Activated naive CD8-positive, alpha-beta T cell treated with anti-CD3 and anti-CD28 coated beads, Interleukin-2, amount 50 U/mL, for 24 hours (primary cell): ENCODE measurements at regions not wholly inside any gene's neighbourhood (a gene's known extent, or its start where the extent isn't known, plus 50 kb on each side); places are given as distances from the start of the nearest gene placed in this dataset.

Source experiments
- ATAC-seq: fragments of 150-1000 bp; cut with Tn5 transposase; one replicate; pipeline ENCODE4 v1.10.0; 2021
- DNase-seq: peaks from one replicate; pipeline ENCODE4 v3.0.0; 2021
- H3K27ac Mint-ChIP-seq: one replicate; pipeline ENCODE4 v1.8.0; 2021; ENCODE audit warnings: mild to moderate bottlenecking, mixed read lengths
- H3K27me3 Mint-ChIP-seq: one replicate; pipeline ENCODE4 v1.8.0; 2021; ENCODE audit warnings: mixed read lengths
- H3K36me3 Mint-ChIP-seq: one replicate; pipeline ENCODE4 v1.8.0; 2021; ENCODE audit warnings: low read depth, mixed read lengths
- H3K4me1 Mint-ChIP-seq: one replicate; pipeline ENCODE4 v1.8.0; 2021; ENCODE audit warnings: mixed read lengths
- H3K4me3 Mint-ChIP-seq: one replicate; pipeline ENCODE4 v1.8.0; 2021; ENCODE audit warnings: mild to moderate bottlenecking, moderate library complexity, mixed read lengths
- H3K9me3 Mint-ChIP-seq: one replicate; pipeline ENCODE4 v1.8.0; 2021; ENCODE audit warnings: mixed read lengths

DNA sequence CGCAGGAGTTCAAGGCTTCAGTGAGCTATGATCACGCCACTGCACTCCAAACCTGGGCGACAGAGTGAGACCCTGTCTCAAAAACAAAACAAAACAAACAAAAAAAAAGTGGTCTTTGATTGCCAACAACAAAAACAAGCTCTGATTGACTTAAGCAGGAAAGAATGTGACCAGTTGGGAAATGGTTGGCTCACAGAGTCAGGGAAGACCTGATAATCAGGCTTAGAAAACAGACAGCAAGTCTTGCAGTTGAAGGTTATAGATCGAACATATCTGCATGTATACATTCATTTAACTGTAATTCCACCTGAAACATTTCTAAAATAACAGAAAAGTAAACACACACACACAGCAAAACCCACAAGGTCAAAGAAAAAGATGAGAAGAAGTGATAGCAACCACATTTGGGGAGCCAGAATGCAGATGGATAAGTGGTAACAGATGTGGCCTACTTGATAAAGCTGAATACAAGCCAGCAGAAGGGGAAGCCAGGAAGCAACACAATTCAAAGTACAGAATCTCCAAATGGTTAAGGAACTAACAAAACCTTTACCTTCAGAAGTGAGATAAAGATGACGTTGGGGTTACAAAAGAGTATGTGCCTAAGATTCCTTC is 699.9 kb upstream of the ZNF385D start:
- no peaks in the 10 kb centered on the region for H3K4me1 Mint-ChIP-seq
- peaks cover 4% of the 10 kb centered on the region for H3K9me3 Mint-ChIP-seq
- ATAC-seq (no peak), DNase-seq (no peak)
- no peaks in the 10 kb centered on the region for H3K27me3 Mint-ChIP-seq
- H3K36me3 Mint-ChIP-seq = no peaks in the 10 kb centered on the region
- no peak overlapping the region for H3K27ac Mint-ChIP-seq
- H3K4me3 Mint-ChIP-seq = no peak overlapping the region

DNA sequence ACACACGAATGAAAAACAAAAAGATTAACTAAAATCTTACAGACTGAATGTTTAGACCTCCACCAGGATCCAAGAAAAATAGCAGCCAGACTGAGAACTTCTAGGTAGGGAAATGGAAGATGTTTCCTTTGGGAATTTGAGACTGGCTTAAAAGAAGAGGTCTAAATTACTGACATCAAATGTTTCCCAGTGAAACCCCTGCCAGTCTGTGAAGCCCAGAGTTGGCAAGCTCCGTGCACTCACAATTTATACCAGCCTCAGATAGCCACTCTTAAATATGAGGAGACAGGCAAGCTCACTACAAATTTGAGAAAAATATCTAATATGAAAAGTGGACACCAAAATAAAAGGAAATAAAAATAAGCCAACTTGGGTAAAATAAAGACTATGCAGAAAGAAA is 700.5 kb upstream of the ZNF385D start:
- no peak overlapping the region for H3K27ac Mint-ChIP-seq
- H3K4me3 Mint-ChIP-seq = no peak overlapping the region
- no peaks in the 10 kb centered on the region for H3K9me3 Mint-ChIP-seq
- no peaks in the 10 kb centered on the region for H3K36me3 Mint-ChIP-seq
- ATAC-seq = no peak
- DNase-seq = no peak
- H3K27me3 Mint-ChIP-seq = no peaks in the 10 kb centered on the region
- H3K4me1 Mint-ChIP-seq = no peaks in the 10 kb centered on the region

DNA sequence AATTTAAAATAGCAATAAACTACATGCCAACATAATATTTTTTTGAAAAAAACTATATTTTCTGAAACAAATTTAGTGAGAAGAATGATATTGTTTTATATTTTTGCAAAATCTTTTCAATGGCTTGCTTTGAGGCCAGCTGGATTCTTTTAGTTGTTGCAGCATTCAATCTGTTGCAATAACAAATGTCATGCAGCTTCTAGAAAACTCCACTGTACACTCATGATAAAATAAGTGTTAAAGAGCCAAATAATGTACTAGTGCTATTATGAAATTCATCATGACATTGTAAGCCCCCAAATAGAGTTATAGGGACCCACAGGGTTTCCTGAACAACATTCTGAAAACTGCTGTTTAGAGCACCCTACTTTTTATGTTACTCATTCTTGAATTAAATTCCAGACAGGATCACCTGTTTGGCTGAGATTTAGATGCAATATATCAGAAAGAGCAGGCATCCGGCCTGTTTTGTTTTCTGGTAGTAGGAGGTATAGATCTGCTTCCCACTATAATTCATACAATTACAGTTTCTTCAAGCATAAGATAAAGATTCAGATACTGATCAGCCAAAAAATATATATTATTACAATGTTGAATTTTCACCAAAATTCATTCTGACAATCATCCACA is 703.0 kb upstream of the ZNF385D start:
- DNase-seq = no peak
- Mint-ChIP-seq H3K9me3 (no peaks in the 10 kb centered on the region), H3K4me3 (no peak overlapping the region), H3K27ac (no peak overlapping the region), H3K27me3 (no peaks in the 10 kb centered on the region), H3K36me3 (no peaks in the 10 kb centered on the region), H3K4me1 (no peaks in the 10 kb centered on the region)
- no peak for ATAC-seq

DNA sequence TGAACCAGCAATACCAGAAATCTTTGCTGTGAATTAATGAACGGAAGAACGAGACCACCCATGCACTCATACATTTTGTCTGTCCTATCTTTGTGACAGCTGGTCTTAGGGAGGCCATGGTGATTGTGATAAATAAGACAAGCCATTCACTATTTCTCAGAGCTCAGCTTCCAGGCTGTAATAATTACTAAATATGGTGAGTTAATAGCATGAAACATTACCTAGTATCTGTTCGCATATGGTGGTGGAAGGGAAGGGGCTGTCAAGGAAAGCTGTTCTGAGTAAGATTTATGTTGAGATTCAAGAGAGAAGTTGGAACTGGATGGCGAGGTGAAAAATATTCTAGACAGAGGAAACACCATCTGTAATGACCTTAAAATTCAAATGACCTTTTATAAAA is 719.0 kb upstream of the ZNF385D start:
- no peaks in the 10 kb centered on the region for H3K27me3 Mint-ChIP-seq
- ATAC-seq (no peak), DNase-seq (no peak)
- H3K4me1 Mint-ChIP-seq = no peaks in the 10 kb centered on the region
- H3K9me3 Mint-ChIP-seq = no peaks in the 10 kb centered on the region
- H3K4me3 Mint-ChIP-seq = no peak overlapping the region
- no peaks in the 10 kb centered on the region for H3K36me3 Mint-ChIP-seq
- no peak overlapping the region for H3K27ac Mint-ChIP-seq

DNA sequence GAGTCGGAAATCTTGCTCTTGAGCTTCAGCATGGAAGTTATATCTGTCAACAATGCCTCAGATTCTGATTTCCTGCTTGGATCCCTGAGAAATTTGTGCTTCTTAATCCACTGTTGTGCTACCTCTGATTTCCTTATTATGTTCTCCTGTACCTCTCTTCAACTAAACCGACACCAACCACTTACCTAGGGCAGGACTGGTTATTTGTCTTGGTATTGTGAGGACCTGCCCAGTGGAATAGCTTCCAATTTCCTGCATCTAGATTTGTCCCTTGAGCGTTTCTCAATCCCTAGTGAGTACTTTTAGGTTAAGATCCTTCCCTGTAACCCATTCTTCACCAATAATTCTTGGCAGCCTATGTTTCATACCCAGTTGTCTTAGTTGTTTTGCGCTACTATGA is 720.5 kb upstream of the ZNF385D start:
- Mint-ChIP-seq H3K9me3 (no peaks in the 10 kb centered on the region), H3K36me3 (no peaks in the 10 kb centered on the region), H3K27ac (no peak overlapping the region), H3K27me3 (no peaks in the 10 kb centered on the region), H3K4me3 (no peak overlapping the region), H3K4me1 (no peaks in the 10 kb centered on the region)
- DNase-seq (no peak), ATAC-seq (no peak)

DNA sequence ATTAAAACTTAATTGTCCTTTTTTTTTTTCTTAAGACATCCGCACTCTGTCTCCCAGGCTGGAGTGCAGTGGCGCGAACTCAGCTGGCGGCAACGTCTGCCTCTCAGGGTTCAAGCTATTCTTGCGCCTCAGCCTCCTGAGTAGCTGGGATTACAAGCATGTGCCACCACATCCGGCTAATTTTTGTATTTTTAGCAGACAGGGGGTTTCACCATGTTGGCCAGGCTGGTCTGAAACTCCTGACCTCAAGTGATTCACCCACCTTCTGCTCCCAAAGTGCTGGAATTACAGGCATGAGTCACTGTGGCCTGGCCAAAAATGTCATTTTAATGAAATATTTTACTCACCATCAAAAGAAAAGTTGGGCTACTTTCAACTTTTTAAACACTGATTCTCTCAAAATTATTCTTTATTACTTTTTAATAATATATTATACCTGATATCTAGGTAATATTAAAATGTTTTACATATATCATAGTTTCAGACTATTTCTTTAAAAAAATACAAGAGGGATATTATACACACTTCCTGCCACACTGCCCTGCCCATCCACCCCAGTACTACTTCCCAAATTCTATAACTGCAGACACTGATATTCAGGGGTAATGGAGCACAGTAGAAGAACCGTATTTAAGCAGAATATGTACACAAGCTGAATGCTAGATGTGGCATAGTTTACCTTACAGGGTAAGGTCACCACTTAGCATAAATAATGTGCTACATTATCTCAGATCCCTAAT is 723.9 kb upstream of the ZNF385D start:
- Mint-ChIP-seq H3K36me3 (no peaks in the 10 kb centered on the region), H3K4me3 (no peak overlapping the region), H3K9me3 (peaks cover 3% of the 10 kb centered on the region)

DNA sequence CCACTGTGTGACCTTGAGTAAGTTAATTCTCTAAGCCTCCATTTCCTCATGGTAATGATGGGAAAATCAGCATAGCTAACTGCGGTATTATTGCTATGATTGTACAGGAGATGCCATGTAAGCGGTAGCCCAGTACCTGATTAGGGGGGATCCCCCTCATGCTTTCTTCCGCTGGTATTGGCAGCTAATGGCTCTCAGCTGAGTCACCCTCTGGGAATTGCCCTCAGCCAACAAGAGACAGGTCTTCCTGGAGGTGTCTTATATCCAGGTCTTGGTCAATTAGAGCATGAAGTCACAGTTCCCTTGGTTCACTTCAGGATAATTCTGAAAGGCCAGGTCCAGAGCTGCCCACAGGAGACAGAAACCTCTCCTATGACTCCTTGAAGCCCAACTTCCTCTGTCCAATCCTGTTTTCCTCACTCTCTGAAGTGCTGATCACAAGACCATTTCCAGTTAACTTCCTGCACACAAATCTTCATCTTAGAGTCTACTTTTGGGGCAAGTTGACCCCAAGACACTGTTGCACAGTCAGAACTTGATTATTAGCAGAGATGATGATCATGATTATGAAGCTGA is 724.7 kb upstream of the ZNF385D start:
- H3K9me3 Mint-ChIP-seq = peaks cover 5% of the 10 kb centered on the region
- H3K4me1 Mint-ChIP-seq = no peaks in the 10 kb centered on the region
- no peaks in the 10 kb centered on the region for H3K27me3 Mint-ChIP-seq

More for the DNA sequence above, 723.9 kb upstream of the ZNF385D start:
- Mint-ChIP-seq H3K4me1 (no peaks in the 10 kb centered on the region), H3K27me3 (no peaks in the 10 kb centered on the region), H3K27ac (no peak overlapping the region)
- ATAC-seq = no peak
- no peak for DNase-seq

DNA sequence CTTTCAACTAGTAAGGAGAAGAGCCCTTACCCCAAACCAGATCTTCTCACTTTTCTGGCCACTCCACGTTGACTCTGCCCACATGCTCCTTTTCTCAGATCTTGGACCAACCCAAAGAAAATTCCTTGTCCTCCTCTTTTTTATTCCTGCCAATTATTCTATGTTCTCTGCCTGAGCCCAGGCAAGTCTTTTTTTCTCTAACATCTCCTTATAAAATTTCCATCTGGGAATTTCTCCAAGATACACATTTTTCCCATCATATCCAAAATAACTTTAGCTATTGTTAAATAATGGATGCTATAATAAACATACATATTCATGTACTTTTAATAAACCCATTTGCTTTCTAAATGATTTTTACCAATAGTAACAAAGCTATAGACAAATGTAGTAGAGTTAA is 726.0 kb upstream of the ZNF385D start:
- ATAC-seq (no peak), DNase-seq (no peak)
- H3K27me3 Mint-ChIP-seq = no peaks in the 10 kb centered on the region
- H3K4me3 Mint-ChIP-seq = no peak overlapping the region
- peaks cover 7% of the 10 kb centered on the region for H3K9me3 Mint-ChIP-seq
- H3K36me3 Mint-ChIP-seq = no peaks in the 10 kb centered on the region
- H3K27ac Mint-ChIP-seq = no peak overlapping the region
- no peaks in the 10 kb centered on the region for H3K4me1 Mint-ChIP-seq

More for the DNA sequence above, 724.7 kb upstream of the ZNF385D start:
- Mint-ChIP-seq H3K36me3 (no peaks in the 10 kb centered on the region), H3K27ac (no peak overlapping the region), H3K4me3 (no peak overlapping the region)
- ATAC-seq = no peak
- DNase-seq = no peak

DNA sequence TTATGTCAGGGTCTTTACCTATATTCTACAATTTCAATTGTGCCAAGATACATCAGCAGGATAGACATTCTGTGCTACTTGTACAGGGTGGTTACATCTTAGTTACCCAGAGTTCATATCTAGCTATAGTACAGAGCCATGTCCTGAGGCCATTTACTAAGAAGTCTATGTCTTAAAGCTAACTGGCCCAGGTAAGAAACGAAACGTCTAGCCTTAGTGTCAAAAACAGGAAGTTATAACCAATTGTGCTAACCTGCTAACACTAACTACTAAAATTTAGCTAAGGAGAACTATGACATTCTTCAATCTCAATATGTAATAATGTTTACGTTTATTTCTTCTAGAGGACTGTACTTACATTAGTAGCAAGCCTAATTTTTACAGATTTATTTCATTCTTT is 717.2 kb upstream of the UBE2E2 start:
- H3K36me3 Mint-ChIP-seq = no peaks in the 10 kb centered on the region

DNA sequence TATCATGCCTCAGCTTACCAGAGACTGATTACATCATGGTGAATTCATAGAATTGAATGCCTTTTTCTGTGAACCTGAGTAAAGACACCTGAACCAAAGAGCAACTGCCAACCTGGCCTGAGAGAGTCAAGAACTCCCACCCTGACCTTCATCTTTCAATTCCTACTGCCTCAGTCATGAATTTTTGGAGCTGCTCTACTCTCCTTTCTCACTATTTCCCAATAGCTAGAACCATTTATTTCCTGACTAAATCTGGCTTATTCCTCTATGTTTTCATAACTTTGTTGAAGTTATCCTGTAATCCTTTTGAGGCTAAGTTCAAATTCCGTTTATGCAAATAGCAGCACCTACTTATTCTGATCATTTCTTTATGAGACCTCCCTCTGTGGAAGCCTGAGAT is 712.4 kb upstream of the UBE2E2 start:
- H3K36me3 Mint-ChIP-seq = no peaks in the 10 kb centered on the region
- ATAC-seq (no peak), DNase-seq (no peak)
- no peaks in the 10 kb centered on the region for H3K4me1 Mint-ChIP-seq
- H3K27ac Mint-ChIP-seq = no peak overlapping the region
- H3K9me3 Mint-ChIP-seq = no peaks in the 10 kb centered on the region
- H3K27me3 Mint-ChIP-seq = no peaks in the 10 kb centered on the region
- H3K4me3 Mint-ChIP-seq = no peak overlapping the region

More for the DNA sequence above, 717.2 kb upstream of the UBE2E2 start:
- H3K4me3 Mint-ChIP-seq = no peak overlapping the region
- no peak for ATAC-seq
- H3K4me1 Mint-ChIP-seq = no peaks in the 10 kb centered on the region
- no peak for DNase-seq
- H3K27me3 Mint-ChIP-seq = no peaks in the 10 kb centered on the region
- H3K9me3 Mint-ChIP-seq = no peaks in the 10 kb centered on the region
- no peak overlapping the region for H3K27ac Mint-ChIP-seq

DNA sequence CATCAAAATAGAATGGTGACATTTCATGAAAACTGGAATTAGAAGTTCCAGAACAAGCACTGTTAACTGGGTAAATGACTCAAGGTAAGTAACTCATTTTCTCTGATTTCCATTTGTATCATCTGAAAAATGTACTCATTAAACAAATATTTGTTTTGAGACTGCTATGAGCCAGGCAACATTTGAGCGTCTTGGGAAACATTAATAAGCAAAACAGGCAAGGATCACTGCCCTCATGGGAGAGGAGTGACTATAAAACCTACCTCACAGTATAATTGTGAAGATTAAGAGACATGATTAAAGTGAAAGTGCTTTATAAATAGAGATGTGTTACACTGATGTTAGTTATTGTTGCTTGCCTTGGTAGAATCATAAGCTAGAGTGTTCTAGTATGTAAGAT is 711.8 kb upstream of the UBE2E2 start:
- ATAC-seq (no peak), DNase-seq (no peak)
- H3K4me1 Mint-ChIP-seq = no peaks in the 10 kb centered on the region
- no peaks in the 10 kb centered on the region for H3K27me3 Mint-ChIP-seq
- H3K4me3 Mint-ChIP-seq = no peak overlapping the region
- H3K27ac Mint-ChIP-seq = no peak overlapping the region
- H3K9me3 Mint-ChIP-seq = no peaks in the 10 kb centered on the region
- no peaks in the 10 kb centered on the region for H3K36me3 Mint-ChIP-seq

DNA sequence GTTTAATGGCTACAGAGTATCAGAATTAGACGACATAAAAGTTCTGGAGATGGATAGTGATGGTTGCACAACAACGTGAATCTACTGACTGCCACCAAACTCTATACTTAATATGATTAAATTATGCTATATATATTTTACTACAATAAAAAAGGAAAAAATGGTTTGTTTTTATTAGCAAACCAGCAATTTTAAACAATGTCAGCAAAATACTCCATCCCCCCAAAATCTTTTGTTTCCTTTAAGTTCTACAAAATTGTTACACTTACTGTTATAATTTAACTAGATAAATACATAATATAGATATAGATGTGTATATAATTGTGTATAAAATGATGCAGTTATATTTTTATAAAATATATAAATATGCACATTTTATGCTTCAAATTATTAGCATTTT is 710.8 kb upstream of the UBE2E2 start:
- DNase-seq = no peak

DNA sequence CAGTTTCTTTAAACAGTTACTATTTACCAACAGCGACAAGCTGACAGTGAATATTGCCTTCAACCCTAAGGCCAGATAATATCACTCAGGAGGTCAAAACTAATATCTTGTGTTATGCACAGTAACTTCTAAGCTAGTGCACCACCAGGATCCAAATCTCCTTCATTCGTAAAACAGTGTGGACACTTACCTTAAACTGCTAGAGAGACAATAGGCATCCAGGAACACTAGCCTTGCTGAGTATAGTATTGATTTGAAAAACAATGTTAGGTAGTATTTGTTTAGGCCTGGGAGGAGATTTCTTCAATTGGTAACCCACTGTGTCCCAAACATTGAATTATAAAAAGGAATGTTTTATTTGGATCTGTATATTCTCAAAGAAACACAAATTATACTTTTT is 707.9 kb upstream of the UBE2E2 start:
- H3K27ac Mint-ChIP-seq = no peak overlapping the region
- H3K4me1 Mint-ChIP-seq = no peaks in the 10 kb centered on the region
- no peaks in the 10 kb centered on the region for H3K9me3 Mint-ChIP-seq
- H3K36me3 Mint-ChIP-seq = no peaks in the 10 kb centered on the region
- ATAC-seq (no peak), DNase-seq (no peak)
- no peaks in the 10 kb centered on the region for H3K27me3 Mint-ChIP-seq
- no peak overlapping the region for H3K4me3 Mint-ChIP-seq

More for the DNA sequence above, 710.8 kb upstream of the UBE2E2 start:
- no peak for ATAC-seq
- Mint-ChIP-seq H3K27ac (no peak overlapping the region), H3K27me3 (no peaks in the 10 kb centered on the region), H3K36me3 (no peaks in the 10 kb centered on the region), H3K9me3 (no peaks in the 10 kb centered on the region), H3K4me1 (no peaks in the 10 kb centered on the region), H3K4me3 (no peak overlapping the region)

DNA sequence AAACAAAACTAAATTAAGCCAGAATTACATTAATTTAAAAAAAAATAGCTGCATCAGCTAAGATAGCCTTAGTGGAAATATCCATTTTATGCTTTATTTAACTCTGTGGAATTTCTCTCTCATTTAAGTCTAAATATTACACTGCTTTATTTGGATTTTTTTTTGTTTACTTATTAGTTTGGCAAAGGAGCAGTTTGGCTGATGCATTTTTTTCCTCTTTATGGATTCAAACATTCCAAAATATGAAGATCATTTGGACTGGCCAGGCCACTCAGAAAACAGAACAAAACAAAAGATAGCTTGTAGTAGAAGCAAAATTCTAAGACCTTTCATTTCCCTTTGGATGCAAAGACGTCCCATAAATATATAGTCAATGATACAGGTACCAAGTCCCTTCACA is 707.3 kb upstream of the UBE2E2 start:
- Mint-ChIP-seq H3K9me3 (peaks cover 1% of the 10 kb centered on the region), H3K36me3 (no peaks in the 10 kb centered on the region), H3K4me3 (no peak overlapping the region), H3K27me3 (no peaks in the 10 kb centered on the region), H3K4me1 (no peaks in the 10 kb centered on the region), H3K27ac (no peak overlapping the region)
- no peak for ATAC-seq
- DNase-seq = no peak

DNA sequence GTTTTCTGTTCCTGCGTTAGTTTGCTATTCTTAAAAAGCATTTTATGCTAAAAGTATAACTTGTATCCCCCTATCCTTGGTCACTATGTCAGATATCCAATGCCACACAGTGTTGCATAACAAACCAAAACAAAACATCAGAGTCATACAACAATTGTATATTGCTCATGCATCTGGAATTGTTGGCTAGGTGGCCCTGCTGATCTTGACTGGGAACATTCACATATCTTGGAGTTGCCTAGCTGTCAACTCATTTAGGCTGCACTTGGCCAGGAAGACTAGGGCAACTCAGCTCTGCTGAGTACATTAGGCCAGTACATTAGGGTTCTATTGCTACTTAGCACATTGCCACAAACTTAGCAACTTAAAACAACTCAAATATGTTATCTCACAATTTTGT is 706.5 kb upstream of the UBE2E2 start:
- H3K36me3 Mint-ChIP-seq = no peaks in the 10 kb centered on the region
- H3K9me3 Mint-ChIP-seq = peaks cover 5% of the 10 kb centered on the region
- no peak overlapping the region for H3K27ac Mint-ChIP-seq
- DNase-seq (no peak), ATAC-seq (no peak)
- H3K27me3 Mint-ChIP-seq = no peaks in the 10 kb centered on the region
- H3K4me1 Mint-ChIP-seq = no peaks in the 10 kb centered on the region
- H3K4me3 Mint-ChIP-seq = no peak overlapping the region
